HCT116 (cell line): ENCODE measurements at regions not wholly inside any gene's neighbourhood (a gene's known extent, or its start where the extent isn't known, plus 50 kb on each side); places are given as distances from the start of the nearest gene placed in this dataset.

ENCODE experiments used
- ATAC-seq: fragments of 200-7000 bp; cut with Tn5 transposase; 2 replicates; pipeline ENCODE4 v1.9.1; 2020; ENCODE audit warnings: mild to moderate bottlenecking, moderate library complexity
- BruUV-seq: library from RNA; stranded (reverse); fragments of 400-500 nt; replicated peaks from 2 replicates; lab custom pipeline; 2021; lab: Mats Ljungman, UMichigan
- CTCF ChIA-PET: fragments of 300-600 bp; sonication (Branson Sonifier 250); formaldehyde crosslinking; loops from one replicate; lab custom pipeline; 2021; ENCODE audit warnings: antibody characterized with exemption; lab: Charles Lee
- POLR2A ChIA-PET: fragments of 300-600, 350-600 bp; sonication (Branson Sonifier 250); formaldehyde crosslinking; loops from one replicate; lab custom pipeline; 2021; ENCODE audit warnings: antibody characterized with exemption; lab: Charles Lee
- RAD21 ChIA-PET, 2 experiments: fragments of 300-600 bp; sonication (Branson Sonifier 250); formaldehyde crosslinking; loops; one replicate each; lab custom pipeline; 2023; ENCODE audit warnings: low total read pairs in 2 of 2; ENCODE audit not compliant: uncharacterized antibody in 2 of 2, unreplicated experiment in 2 of 2, low non-redundant PET in 1 of 2; lab: Charles Lee
- DNase-seq: peaks from one replicate; pipeline ENCODE4 v3.0.0-alpha.2; 2010; ENCODE audit warnings: low read depth, low spot score
- H2AFZ ChIP-seq: fragments of 200-600 bp; shearing (Covaris generic), sonication (generic); 2 replicates; pipeline ENCODE4 v1.6.1; 2017; ENCODE audit warnings: low read depth, mixed run types, mixed read lengths, antibody characterized with exemption, low read length; ENCODE audit not compliant: poor library complexity, severe bottlenecking
- H3K27ac ChIP-seq: 2 replicates; pipeline ENCODE4 v1.5.1; 2012; ENCODE audit warnings: low read depth, low read length
- H3K27me3 ChIP-seq: fragments of 200-600 bp; sonication (generic); 2 replicates; pipeline ENCODE4 v1.6.1; 2016; ENCODE audit warnings: mixed run types, low read length, mixed read lengths; ENCODE audit not compliant: insufficient read depth
- H3K36me3 ChIP-seq, 2 experiments: fragments of 200-500 bp in 1 of 2; fragments of 200-600 bp in 1 of 2; sonication (Bioruptor generic) in 1 of 2; sonication (generic) in 1 of 2; 2 replicates each; pipeline versions ENCODE4 v1.5.1 to v1.6.1; 2014 to 2016; ENCODE audit warnings: low read length in 2 of 2, inconsistent platforms in 1 of 2, mixed read lengths in 1 of 2, mixed run types in 1 of 2; ENCODE audit not compliant: insufficient read depth in 2 of 2, control insufficient read depth in 1 of 2
- H3K4me1 ChIP-seq, 2 experiments: fragments of 200-600 bp in 1 of 2; sonication (generic) in 1 of 2; 2 replicates each; pipeline versions ENCODE4 v1.5.1 to v1.6.1; 2012 to 2017; ENCODE audit warnings: low read length in 2 of 2, inconsistent platforms in 1 of 2, mild to moderate bottlenecking in 1 of 2, mixed read lengths in 1 of 2, mixed run types in 1 of 2, moderate library complexity in 1 of 2; ENCODE audit not compliant: insufficient read depth in 2 of 2, control insufficient read depth in 1 of 2
- H3K4me2 ChIP-seq: fragments of 200-600 bp; sonication (generic); 2 replicates; pipeline ENCODE4 v1.6.1; 2017; ENCODE audit warnings: mixed run types, low read length, mixed read lengths
- H3K4me3 ChIP-seq, 2 experiments: fragments of 200-600 bp in 1 of 2; sonication (generic) in 1 of 2; replicated peaks in 1 of 2; 2 replicates each; pipeline ENCODE4 v1.5.1; 2011 to 2016; ENCODE audit warnings: low read length in 2 of 2, control low read depth in 1 of 2, low read depth in 1 of 2, mild to moderate bottlenecking in 1 of 2, mixed read lengths in 1 of 2, mixed run types in 1 of 2
- H3K79me2 ChIP-seq: fragments of 200-600 bp; sonication (generic); 2 replicates; pipeline ENCODE4 v1.6.1; 2017; ENCODE audit warnings: mild to moderate bottlenecking, mixed run types, low read length, moderate library complexity, mixed read lengths; ENCODE audit not compliant: insufficient read depth
- H3K9ac ChIP-seq: fragments of 200-600 bp; sonication (generic); 2 replicates; pipeline ENCODE4 v1.6.1; 2016; ENCODE audit warnings: low read length, mixed read lengths
- H3K9me2 ChIP-seq: fragments of 200-600 bp; sonication (generic), shearing (Covaris generic); 2 replicates; pipeline ENCODE4 v1.6.1; 2017; ENCODE audit warnings: mixed run types, mild to moderate bottlenecking, moderate library complexity; ENCODE audit not compliant: insufficient read depth
- H3K9me3 ChIP-seq, 2 experiments: fragments of 200-500 bp in 1 of 2; fragments of 200-600 bp in 1 of 2; sonication (Bioruptor generic) in 1 of 2; sonication (generic) in 1 of 2; 2 replicates each; pipeline ENCODE4 v1.6.1; 2014 to 2017; ENCODE audit warnings: low read length in 2 of 2, mixed read lengths in 2 of 2, inconsistent platforms in 1 of 2, low read depth in 1 of 2, mild to moderate bottlenecking in 1 of 2, mixed run types in 1 of 2, moderate library complexity in 1 of 2; ENCODE audit not compliant: control insufficient read depth in 1 of 2, insufficient read depth in 1 of 2
- H4K20me1 ChIP-seq: fragments of 200-600 bp; sonication (generic), shearing (Covaris generic); 2 replicates; pipeline ENCODE4 v1.6.1; 2017; ENCODE audit warnings: mixed run types, mild to moderate bottlenecking, moderate library complexity; ENCODE audit not compliant: insufficient read depth
- CBX3 ChIP-seq: IDR thresholded peaks from 2 replicates; pipeline ENCODE4 v1.6.1; 2012; ENCODE audit warnings: low read depth
- CTCF ChIP-seq, 3 experiments: fragments of 200-600 bp in 1 of 3; sonication (generic) in 1 of 3; IDR thresholded peaks in 2 of 3; conservative IDR thresholded peaks in 1 of 3; 2 replicates each; pipeline ENCODE4 v1.5.1; 2012 to 2017; ENCODE audit warnings: low read depth in 2 of 3, low read length in 2 of 3, antibody characterized with exemption in 1 of 3, borderline replicate concordance in 1 of 3, control low read depth in 1 of 3, mild to moderate bottlenecking in 1 of 3, mixed read lengths in 1 of 3, mixed run types in 1 of 3, moderate library complexity in 1 of 3; ENCODE audit not compliant: insufficient read depth in 1 of 3
- EGR1 ChIP-seq: IDR thresholded peaks from 2 replicates; pipeline ENCODE4 v1.6.1; 2012; ENCODE audit warnings: low read depth
- FOSL1 ChIP-seq: IDR thresholded peaks from 2 replicates; pipeline ENCODE4 v1.6.1; 2012; ENCODE audit warnings: low read depth
- JUND ChIP-seq: IDR thresholded peaks from 2 replicates; pipeline ENCODE4 v1.6.1; 2012
- POLR2A ChIP-seq: IDR thresholded peaks from 2 replicates; pipeline ENCODE4 v1.7.0; 2011; ENCODE audit warnings: borderline replicate concordance; ENCODE audit not compliant: insufficient read depth, insufficient read length; ENCODE audit errors: extremely low read depth
- POLR2AphosphoS5 ChIP-seq: IDR thresholded peaks from 2 replicates; pipeline ENCODE4 v1.6.1; 2011; ENCODE audit warnings: mild to moderate bottlenecking, low read depth, low read length, moderate library complexity
- RAD21 ChIP-seq: IDR thresholded peaks from 2 replicates; pipeline ENCODE4 v1.6.1; 2012; ENCODE audit warnings: low read depth, mild to moderate bottlenecking
- SIN3A ChIP-seq: IDR thresholded peaks from 2 replicates; pipeline ENCODE4 v1.6.1; 2012; ENCODE audit warnings: low read depth
- SP1 ChIP-seq: IDR thresholded peaks from 2 replicates; pipeline ENCODE4 v1.6.1; 2012; ENCODE audit warnings: low read depth
- SRF ChIP-seq: IDR thresholded peaks from 2 replicates; pipeline ENCODE4 v1.6.1; 2012; ENCODE audit warnings: low read depth
- TCF7L2 ChIP-seq: IDR thresholded peaks from 2 replicates; pipeline ENCODE4 v1.7.0; 2011; ENCODE audit warnings: borderline replicate concordance, inconsistent platforms; ENCODE audit not compliant: insufficient read depth, insufficient read length; ENCODE audit errors: extremely low read depth
- YY1 ChIP-seq: IDR thresholded peaks from 2 replicates; pipeline ENCODE4 v1.6.1; 2011; ENCODE audit warnings: low read length, low read depth, moderate library complexity, mild to moderate bottlenecking; ENCODE audit not compliant: insufficient replicate concordance; ENCODE audit errors: extremely low read depth
- ZBTB33 ChIP-seq: IDR thresholded peaks from 2 replicates; pipeline ENCODE4 v1.6.1; 2011; ENCODE audit warnings: mild to moderate bottlenecking, low read length, moderate library complexity; ENCODE audit not compliant: insufficient replicate concordance; ENCODE audit errors: extremely low read depth
- ZFX ChIP-seq: fragments of 450-650 bp; IDR thresholded peaks from 2 replicates; pipeline ENCODE4 v1.6.1; 2017
- intact Hi-C: fragments of 100-400 bp; cut with micrococcal nuclease; formaldehyde crosslinking; loops from 2 replicates; pipeline ENCODE4 v1.10.0; 2022
- TF ChIP-seq, protein P1 (sequence below): IDR thresholded peaks from 2 replicates; pipeline ENCODE4 v1.6.1; 2012

GRCh38 chr3:78204977-78205376 is 1165.1 kb downstream of the ROBO2 start:
- Histone ChIP-seq H3K79me2 (no peaks in the 10 kb centered on the region), H3K4me2 (no peak overlapping the region), H3K36me3 (no peaks in the 10 kb centered on the region), H3K9me2 (no peaks in the 10 kb centered on the region), H3K9ac (no peak overlapping the region), H3K9me3 (peaks cover 7 to 19% of the 10 kb centered on the region in 2 experiments; a peak in 2 of 4 replicates), H3K27me3 (no peaks in the 10 kb centered on the region), H3K27ac (no peak overlapping the region), H3K4me3 (no peak overlapping the region), H3K4me1 (no peaks in the 10 kb centered on the region), H2AFZ (no peak overlapping the region), H4K20me1 (no peaks in the 10 kb centered on the region)
- ChIA-PET RAD21 (no interaction called here), CTCF (no interaction called here), POLR2A (no interaction called here)
- intact Hi-C loops = no loop called here
- no TSS peak for BruUV-seq
- TF ChIP-seq RAD21 = no peak
- no peak for TF ChIP-seq FOSL1
- no peak for TF ChIP-seq POLR2AphosphoS5
- TF ChIP-seq POLR2A = no peak
- TF ChIP-seq ZBTB33 = no peak
- TF ChIP-seq CBX3 = no peak
- DNase-seq (no peak), ATAC-seq (no peak)

DNA sequence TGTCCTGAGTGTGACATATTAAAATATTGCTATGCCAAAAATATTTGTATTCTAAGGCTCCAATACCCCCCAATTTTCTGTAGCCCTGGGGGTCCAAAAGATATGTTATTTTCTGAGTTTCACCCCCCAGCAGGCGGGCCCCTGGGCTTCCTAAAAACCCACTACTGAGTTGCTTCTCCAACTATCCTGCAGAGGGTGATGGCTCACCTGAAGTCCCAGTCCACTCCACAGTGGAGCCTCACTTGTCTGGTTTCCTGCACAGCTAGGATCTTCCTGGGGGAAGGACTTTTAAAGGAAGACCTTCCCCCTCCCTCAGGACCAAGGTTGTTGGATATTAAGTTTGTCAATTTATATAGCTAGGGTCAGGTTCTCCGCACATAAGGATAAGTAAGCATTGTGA is 1181.4 kb downstream of the ROBO2 start:
- H4K20me1 ChIP-seq = no peaks in the 10 kb centered on the region
- BruUV-seq = no TSS peak
- H3K9ac ChIP-seq = no peak overlapping the region
- H3K4me1 ChIP-seq = no peaks in the 10 kb centered on the region
- H3K9me3 ChIP-seq = peaks cover 3 to 7% of the 10 kb centered on the region in 2 experiments; a peak in 2 of 4 replicates
- no peak overlapping the region for H2AFZ ChIP-seq
- intact Hi-C loops = no loop called here
- H3K9me2 ChIP-seq = no peaks in the 10 kb centered on the region
- DNase-seq (no peak), ATAC-seq (no peak)
- no peak overlapping the region for H3K4me2 ChIP-seq
- ChIA-PET POLR2A (no interaction called here), CTCF (no interaction called here), RAD21 (no interaction called here)
- no peaks in the 10 kb centered on the region for H3K27me3 ChIP-seq
- H3K79me2 ChIP-seq = no peaks in the 10 kb centered on the region
- H3K4me3 ChIP-seq = no peak overlapping the region
- H3K36me3 ChIP-seq = no peaks in the 10 kb centered on the region
- H3K27ac ChIP-seq = no peak overlapping the region
- TF ChIP-seq CTCF (IDR thresholded peaks at IDR 0.05 in 2 of 3, conservative IDR thresholded peaks at IDR 0.05 in 1 of 3; ENCODE audit: borderline replicate concordance in 1 of 3, insufficient read depth in 1 of 3, low read depth in 2 of 3, low read length in 2 of 3) = no peak
- TF ChIP-seq YY1 = no peak
- TF ChIP-seq TCF7L2 = no peak
- no peak for TF ChIP-seq ZFX
- no peak for TF ChIP-seq SP1
- no peak for TF ChIP-seq JUND
- no peak for TF ChIP-seq ZBTB33
- TF ChIP-seq, protein P1, sequence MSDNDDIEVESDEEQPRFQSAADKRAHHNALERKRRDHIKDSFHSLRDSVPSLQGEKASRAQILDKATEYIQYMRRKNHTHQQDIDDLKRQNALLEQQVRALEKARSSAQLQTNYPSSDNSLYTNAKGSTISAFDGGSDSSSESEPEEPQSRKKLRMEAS = no peak
- TF ChIP-seq FOSL1 = no peak
- TF ChIP-seq RAD21 = no peak
- no peak for TF ChIP-seq POLR2A
- TF ChIP-seq SRF = no peak
- no peak for TF ChIP-seq SIN3A
- no peak for TF ChIP-seq EGR1
